Neutrophil (primary cell): ENCODE measurements at regions not wholly inside any gene's neighbourhood (a gene's known extent, or its start where the extent isn't known, plus 50 kb on each side); places are given as distances from the start of the nearest gene placed in this dataset.

ENCODE experiments used
- H3K27ac ChIP-seq: fragments of 200-600 bp; sonication (generic); 2 replicates; pipeline ENCODE4 v1.5.1; 2016; ENCODE audit warnings: mild to moderate bottlenecking, moderate library complexity
- H3K27me3 ChIP-seq: fragments of 200-600 bp; sonication (generic); 2 replicates; pipeline ENCODE4 v1.6.0; 2016; ENCODE audit warnings: mild to moderate bottlenecking
- H3K36me3 ChIP-seq: fragments of 200-600 bp; sonication (generic); 2 replicates; pipeline ENCODE4 v1.5.1; 2017
- H3K4me1 ChIP-seq, 2 experiments: fragments of 200-600 bp in 1 of 2; sonication (generic) in 1 of 2; 1 replicate in 1 of 2; 2 replicates in 1 of 2; pipeline versions ENCODE4 v1.5.1 to v1.6.1; 2013 to 2016; ENCODE audit warnings: low read depth in 1 of 2, low read length in 1 of 2, mild to moderate bottlenecking in 1 of 2, moderate library complexity in 1 of 2; ENCODE audit not compliant: control insufficient read depth in 1 of 2, insufficient read depth in 1 of 2
- H3K4me3 ChIP-seq, 2 experiments: fragments of 200-600 bp in 1 of 2; sonication (generic) in 1 of 2; 1 replicate in 1 of 2; 2 replicates in 1 of 2; pipeline ENCODE4 v1.5.1; 2013 to 2016; ENCODE audit warnings: low read depth in 1 of 2, low read length in 1 of 2, mild to moderate bottlenecking in 1 of 2, moderate library complexity in 1 of 2
- H3K9me3 ChIP-seq: fragments of 200-600 bp; sonication (generic); 2 replicates; pipeline ENCODE4 v1.5.1; 2016
- TF ChIP-seq, protein P1 (sequence below): fragments of 200-600 bp; sonication (generic); IDR thresholded peaks from 2 replicates; pipeline ENCODE4 v1.5.1; 2016; ENCODE audit warnings: antibody characterized with exemption

DNA sequence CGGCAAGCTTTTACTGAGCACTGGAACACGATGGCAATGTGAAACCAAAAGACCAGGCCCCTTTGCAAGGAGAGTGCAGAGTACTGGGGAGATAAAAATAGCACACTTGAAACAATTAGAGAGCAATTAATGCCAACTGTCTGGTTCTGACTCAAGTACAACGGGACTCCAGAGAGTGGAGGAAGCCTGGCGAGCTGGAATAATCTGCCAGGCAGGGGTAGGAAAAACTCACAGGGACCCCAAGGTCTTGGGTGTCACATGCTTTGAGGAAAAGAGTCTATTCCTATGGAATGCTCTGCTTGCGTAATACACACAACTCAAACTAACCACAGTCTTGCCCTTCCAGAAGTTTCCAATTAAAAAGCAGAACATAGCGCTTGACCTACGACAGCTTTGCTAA lies 113.0 kb upstream of the CLMP start:
- Histone ChIP-seq H3K36me3 (no peaks in the 10 kb centered on the region), H3K9me3 (no peaks in the 10 kb centered on the region), H3K27me3 (peaks cover 16% of the 10 kb centered on the region), H3K4me3 (no peak overlapping the region), H3K4me1 (peaks cover 7 to 11% of the 10 kb centered on the region in 2 experiments), H3K27ac (no peak overlapping the region)
- TF ChIP-seq, protein P1, sequence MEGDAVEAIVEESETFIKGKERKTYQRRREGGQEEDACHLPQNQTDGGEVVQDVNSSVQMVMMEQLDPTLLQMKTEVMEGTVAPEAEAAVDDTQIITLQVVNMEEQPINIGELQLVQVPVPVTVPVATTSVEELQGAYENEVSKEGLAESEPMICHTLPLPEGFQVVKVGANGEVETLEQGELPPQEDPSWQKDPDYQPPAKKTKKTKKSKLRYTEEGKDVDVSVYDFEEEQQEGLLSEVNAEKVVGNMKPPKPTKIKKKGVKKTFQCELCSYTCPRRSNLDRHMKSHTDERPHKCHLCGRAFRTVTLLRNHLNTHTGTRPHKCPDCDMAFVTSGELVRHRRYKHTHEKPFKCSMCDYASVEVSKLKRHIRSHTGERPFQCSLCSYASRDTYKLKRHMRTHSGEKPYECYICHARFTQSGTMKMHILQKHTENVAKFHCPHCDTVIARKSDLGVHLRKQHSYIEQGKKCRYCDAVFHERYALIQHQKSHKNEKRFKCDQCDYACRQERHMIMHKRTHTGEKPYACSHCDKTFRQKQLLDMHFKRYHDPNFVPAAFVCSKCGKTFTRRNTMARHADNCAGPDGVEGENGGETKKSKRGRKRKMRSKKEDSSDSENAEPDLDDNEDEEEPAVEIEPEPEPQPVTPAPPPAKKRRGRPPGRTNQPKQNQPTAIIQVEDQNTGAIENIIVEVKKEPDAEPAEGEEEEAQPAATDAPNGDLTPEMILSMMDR = no peak

DNA sequence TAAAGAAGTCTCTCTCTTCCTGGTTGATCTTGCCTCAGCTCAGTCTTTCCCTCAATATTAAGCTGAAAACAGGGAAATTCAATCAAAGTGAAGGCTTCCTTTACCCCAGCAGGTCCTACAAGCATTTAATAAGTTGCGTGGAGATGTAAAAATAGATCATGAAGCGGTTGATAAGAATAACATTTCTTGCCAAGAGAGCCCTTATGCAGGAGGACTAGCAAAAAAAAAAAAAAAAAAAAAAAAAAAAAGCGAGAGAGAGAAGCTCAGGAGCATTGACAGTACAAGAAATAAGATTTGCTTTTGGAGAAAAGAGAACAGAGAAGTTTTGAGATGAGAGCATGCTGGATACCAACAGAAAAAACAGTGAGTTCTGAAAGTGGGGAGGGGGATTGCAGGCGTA lies 112.2 kb upstream of the CLMP start:
- Histone ChIP-seq H3K27ac (no peak overlapping the region), H3K4me1 (peaks cover 15 to 19% of the 10 kb centered on the region in 2 experiments), H3K36me3 (no peaks in the 10 kb centered on the region), H3K27me3 (peaks cover 24% of the 10 kb centered on the region), H3K4me3 (no peak overlapping the region), H3K9me3 (no peaks in the 10 kb centered on the region)
- TF ChIP-seq, protein P1 = no peak

DNA sequence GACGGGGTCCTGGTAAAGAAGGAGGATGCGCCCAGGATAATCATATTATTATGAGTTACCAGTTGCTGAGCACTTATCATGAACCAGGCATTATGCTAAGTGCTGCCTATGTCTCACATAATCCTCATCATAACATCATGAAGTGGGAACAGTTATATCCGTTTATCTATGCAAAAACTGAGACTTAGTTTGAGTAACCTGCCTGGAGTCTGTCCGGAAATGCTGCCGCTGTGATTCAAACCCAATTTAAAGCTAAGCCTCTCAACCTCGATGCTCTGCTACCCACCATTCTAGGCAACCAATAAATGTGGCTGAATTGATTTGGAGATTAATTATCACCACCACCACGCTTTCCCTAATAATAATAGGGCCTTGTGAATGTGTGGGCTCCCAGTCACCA lies 111.5 kb upstream of the CLMP start:
- H3K27me3 ChIP-seq = peaks cover 27% of the 10 kb centered on the region
- no peaks in the 10 kb centered on the region for H3K36me3 ChIP-seq
- H3K27ac ChIP-seq = no peak overlapping the region
- H3K4me1 ChIP-seq = peaks cover 22 to 27% of the 10 kb centered on the region in 2 experiments
- TF ChIP-seq, protein P1 = no peak
- no peaks in the 10 kb centered on the region for H3K9me3 ChIP-seq
- H3K4me3 ChIP-seq = no peak overlapping the region

DNA sequence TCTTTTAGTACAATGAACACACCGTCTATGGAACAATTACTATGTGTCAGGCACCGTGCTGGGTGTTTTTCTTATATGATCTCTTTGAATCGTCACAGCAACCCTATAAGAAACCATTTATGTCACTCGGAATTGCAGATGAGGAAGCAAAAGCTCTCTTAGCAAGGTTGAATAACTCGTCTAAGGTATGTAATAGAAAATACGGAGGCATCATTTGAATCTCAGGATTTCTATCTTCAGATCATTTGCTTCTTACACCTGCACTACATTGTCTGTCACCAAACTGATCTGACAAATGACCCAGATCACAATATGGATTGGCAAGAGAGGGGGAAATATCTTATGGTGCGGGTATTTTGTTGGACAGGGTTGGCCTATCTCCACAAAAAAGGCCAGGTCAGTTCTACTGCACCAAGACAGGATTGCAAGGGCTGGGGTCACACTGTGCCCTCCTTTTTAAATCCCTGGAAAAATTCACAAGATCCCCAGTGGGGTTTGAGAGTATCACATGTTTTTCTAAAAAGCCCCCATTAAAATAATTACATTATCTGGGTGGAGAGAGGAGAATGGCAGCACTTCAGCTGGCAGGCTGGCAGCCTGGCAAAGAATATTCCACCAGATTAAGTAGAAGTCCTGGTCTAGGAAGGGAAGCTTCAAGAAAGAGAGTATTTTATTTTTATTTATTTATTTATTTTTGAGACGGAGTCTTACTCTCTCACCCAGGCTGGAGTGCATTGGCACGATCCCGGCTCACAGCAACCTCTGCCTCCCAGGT lies 110.7 kb upstream of the CLMP start:
- H3K27ac ChIP-seq = no peak overlapping the region
- H3K4me3 ChIP-seq = no peak overlapping the region
- no peaks in the 10 kb centered on the region for H3K36me3 ChIP-seq

GRCh38 chr11:123304828-123305466 lies 109.9 kb upstream of the CLMP start:
- H3K36me3 ChIP-seq = no peaks in the 10 kb centered on the region
- H3K27ac ChIP-seq = no peak overlapping the region
- H3K9me3 ChIP-seq = no peaks in the 10 kb centered on the region
- H3K4me3 ChIP-seq = no peak overlapping the region
- TF ChIP-seq, protein P1 = no peak
- H3K27me3 ChIP-seq = peaks cover 27% of the 10 kb centered on the region
- peaks cover 36 to 38% of the 10 kb centered on the region in 2 experiments for H3K4me1 ChIP-seq

More for the DNA sequence above, 110.7 kb upstream of the CLMP start:
- H3K4me1 ChIP-seq = peaks cover 30 to 34% of the 10 kb centered on the region in 2 experiments
- H3K27me3 ChIP-seq = peaks cover 27% of the 10 kb centered on the region
- H3K9me3 ChIP-seq = no peaks in the 10 kb centered on the region
- TF ChIP-seq, protein P1 = no peak
